HG02970 (cell line): ENCODE measurements at regions not wholly inside any gene's neighbourhood (a gene's known extent, or its start where the extent isn't known, plus 50 kb on each side); places are given as distances from the start of the nearest gene placed in this dataset.
"Not testable (repeated sequence)": the region's sequence is repeated elsewhere in the genome, so short reads cannot be mapped to it uniquely, and the experiment has no call there.

Experiments used
- ATAC-seq: cut with Tn5 transposase; IDR thresholded peaks from one replicate; pipeline ENCODE4 v1.9.1; 2021; ENCODE audit warnings: mild to moderate bottlenecking, moderate library complexity, moderate number of reproducible peaks; ENCODE audit not compliant: unreplicated experiment, low FRiP score

DNA sequence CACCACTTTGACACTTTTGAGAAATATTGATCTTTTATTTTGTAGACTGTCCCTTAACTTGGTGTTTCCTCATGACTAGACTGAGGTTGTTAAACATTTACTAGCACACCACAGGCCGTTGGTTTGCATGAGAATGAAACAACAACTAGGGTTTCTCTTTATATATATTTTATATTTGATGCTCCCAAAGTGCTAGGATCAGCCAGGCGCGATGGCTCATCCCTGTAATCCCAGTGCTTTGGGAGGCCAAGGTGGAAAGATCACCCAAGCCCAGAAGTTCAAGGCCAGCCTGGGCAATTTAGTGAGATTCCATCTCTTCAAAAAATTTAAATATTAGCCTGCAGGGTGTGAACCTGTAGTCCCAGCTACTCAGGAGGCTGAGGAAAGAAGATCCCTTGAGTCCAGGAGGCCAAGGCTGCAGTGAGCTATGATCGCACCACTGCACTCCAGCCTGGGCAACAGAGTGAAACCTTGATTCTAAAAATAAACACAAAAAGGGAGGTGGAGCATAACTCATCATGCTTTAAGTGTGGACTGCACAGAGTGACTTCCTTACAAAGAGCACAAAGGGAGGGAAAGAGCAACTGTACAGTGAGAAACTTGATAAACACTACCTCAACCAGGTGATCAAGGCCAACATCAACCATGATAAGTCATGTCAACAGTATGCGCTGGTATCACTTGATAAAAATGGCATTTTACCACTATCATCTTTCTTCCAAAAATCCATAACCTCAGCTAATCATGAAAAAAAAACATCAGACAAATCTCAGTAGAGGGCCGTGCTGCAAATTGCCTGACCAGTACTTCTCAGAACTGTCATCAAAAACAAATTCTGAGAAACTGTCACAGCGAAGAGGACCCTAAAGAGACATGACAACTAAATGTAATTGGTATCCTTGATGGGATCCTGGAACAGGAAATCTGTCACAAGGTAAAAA lies 72.8 kb upstream of the ATF7IP2 start:
- peak; percentile 60 for ATAC-seq

DNA sequence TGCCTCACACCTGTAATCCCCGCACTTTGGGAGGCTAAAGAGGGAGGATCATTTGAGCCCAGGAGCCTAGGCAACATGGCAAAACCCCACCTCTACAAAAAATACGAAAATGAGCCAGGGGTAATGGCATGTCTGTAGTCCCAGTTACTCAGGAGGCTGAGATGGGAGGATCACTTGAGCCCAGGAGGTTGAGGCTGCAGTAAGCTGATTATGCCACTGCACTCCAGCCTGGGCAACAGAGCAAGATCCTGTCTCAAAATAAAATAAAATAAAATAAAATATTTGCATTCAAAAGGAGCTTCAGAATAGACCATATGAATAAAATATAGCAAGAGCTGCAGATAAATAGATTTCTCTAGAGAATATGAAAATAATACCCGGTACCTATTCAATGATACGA lies 71.5 kb upstream of the ATF7IP2 start:
- no peak for ATAC-seq

DNA sequence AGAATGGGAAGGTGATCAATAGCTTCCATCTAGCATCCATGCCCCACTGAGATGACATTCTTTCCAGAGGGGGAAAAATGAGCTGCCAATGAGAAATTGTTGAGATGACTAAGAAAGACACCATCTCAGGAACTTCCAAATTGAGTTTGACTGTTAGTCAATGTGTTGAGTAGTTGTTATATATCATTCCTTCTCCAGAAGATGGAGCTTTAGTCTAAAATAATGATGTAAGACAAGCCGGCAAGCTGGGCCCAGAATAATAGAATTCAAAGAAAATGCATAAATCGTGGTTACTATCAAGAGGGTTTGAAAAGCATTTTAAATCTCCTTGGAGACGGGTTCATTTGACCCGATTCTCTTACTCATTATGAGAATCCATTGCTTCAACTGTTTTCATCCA lies 71.0 kb upstream of the ATF7IP2 start:
- no peak for ATAC-seq

DNA sequence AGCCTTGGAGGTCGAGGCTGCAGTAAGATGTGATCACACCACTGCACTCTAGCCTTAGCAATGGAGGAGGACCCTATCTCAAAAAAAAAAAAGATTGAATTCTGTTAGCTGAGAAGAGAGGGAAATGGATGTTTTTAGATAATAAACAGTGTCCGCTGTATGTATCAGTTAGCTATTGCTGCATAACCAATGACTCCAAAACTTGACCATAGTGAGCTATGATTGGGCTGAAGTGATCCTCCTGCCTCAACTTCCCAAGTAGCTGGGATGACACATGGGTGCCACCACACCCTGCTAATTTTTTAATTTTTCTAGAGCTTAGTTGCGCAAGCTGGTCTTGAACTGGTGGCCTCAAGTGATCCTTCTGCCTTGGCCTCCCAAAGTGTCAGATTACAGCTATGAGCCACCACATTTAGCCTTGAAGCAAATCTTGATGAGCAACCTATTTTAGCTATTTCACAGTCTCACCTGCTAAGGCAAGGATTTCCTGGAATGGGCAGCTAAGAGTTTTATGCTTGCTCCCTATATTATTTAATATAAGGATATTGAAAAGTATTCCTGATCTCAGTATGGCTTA lies 68.3 kb upstream of the ATF7IP2 start:
- no peak for ATAC-seq

DNA sequence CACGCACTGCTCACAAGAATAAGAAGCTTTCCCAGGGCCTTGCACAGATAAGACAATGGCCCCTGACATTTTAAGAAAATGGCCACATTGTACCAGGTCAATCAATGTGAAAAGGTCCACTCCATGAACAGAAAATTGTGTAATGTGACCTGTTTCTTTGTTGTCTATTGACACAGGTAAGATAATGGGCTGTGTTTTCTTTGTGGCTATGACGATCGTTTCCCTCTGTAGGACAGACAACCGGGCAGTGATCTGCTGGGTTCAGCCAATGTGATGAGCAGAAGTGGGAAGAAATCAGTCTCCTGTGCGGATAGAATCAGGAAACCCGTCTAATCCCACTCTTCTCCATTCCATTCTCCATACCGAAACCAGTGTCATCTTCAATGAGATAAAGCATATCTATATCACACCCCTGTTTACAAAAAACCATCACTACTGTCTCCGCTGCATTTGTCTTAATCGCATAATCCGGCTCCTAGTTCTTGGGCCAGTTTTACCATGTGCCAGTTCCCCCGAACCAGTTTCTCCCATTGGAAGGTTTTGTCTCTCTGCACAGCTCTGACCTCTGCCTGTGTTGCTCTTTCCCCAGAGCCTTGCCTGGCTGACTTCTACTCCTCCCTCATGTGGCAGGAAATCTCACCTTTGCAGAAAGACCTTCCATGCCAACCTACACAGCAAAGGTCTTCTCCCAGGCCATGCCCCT lies 66.9 kb upstream of the ATF7IP2 start:
- no peak for ATAC-seq

DNA sequence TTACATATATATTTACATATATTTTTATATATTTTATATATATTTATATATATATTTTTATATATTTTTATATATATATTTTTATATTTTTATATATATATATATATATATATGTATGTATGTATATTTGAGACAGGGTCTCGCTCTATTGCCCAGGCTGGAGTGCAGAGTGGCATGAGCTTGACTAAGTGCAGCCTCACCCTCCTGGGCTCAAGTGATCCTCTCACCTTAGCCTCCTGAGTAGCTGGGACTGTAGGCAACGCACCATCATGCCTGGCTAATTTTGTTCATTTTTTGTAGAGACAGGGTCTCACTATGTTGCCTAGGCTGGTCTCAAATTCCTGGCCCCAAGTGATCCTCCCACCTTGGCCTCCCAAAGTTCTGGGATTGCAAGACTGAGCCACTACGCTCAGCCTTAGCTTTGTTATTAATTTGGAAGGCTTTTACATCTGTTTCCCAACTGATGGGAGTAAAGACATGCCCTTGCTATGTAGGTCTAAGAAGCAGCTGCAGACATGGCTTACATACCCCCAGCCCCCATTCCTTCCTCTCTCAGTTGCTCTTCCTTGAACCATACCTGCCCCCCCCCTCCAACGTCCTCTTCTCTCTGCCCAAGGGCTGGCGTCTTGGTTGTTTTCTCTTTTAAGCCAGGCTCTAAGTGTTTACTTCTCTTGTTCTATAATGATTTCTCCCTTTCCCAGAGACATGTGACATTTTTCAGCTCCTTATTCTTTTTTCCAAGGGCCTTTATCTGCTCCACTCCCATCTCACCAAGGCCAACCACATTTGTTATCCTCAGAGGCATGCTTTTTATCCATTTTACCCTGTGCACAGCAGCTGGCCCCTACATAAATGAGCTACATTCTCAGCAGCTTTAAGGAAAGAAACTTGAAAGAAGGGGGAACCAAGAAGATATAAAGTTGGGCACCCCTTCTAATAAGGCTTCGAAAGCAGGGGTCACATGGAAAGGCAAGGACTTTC lies 64.2 kb upstream of the ATF7IP2 start:
- ATAC-seq: no peak

DNA sequence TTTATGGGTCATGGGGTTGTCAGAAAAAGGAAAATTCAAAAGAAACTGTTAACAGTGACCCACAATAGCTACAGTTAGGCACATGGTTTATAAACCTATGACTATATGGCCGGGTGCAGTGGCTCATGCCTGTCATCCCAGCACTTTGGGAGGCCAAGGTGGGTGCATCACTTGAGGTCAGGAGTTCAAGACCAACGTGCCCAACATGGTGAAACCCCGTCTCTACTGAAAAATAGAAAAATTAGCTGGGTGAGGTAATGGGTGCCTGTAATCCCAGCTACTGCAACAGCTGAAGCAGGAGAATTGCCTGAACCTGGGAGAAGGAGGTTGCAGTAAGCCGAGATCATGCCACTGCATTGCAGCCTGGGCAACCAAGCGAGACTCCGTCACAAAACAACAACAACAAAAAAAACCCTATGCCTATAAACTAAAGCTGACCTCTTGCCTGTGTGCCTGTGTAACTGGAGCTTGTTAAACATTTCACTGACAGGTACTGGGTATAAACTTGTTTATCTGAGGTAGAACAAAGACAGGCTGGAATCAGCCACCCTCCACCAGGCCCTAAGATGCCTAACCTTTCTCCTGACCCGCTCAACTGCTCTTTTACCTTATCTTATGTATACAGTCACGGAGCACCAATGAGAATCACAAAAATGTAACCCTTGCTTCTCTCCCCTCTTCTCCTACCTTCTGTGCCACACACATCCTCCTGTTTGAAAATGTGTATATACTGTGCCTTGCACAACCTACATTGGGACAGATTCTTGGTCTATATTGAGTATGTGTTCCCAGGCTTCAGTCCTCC lies 62.9 kb upstream of the ATF7IP2 start:
- no peak for ATAC-seq

DNA sequence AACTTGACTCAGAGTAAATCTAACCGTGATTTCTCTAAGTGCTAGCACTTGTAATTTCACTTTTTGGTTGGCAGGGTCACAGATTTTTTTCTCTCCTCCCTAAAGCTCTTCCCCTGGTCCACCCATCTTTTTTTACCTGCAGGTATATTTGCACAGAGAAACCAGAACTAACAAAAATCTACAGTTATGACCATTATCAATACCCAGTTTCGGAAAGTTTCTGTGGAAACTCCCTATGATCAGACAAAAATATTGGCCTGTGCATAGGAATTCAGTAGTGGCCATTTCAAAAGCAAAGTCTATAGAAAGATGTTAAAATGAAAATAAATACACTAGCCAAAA lies 62.4 kb upstream of the ATF7IP2 start:
- ATAC-seq: no peak

DNA sequence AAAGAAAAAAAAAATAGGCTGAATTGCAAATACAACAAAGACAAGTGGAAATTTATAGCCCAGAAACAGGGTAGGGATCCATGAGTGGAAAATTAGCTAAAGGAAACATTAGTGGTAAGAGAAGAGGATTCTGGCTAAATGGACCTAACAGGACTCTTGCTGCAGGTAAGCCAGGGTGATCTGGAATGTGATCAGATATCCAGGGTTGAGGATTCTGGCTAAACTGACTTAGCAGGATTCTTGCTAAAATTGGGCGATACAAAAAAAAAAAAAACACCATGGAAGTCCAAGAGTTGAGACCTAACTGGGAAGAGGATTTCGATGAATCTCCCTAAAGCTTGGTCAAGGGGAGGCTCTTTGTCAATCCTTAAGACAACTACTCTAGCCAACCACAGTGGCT lies 61.7 kb upstream of the ATF7IP2 start:
- no peak for ATAC-seq

DNA sequence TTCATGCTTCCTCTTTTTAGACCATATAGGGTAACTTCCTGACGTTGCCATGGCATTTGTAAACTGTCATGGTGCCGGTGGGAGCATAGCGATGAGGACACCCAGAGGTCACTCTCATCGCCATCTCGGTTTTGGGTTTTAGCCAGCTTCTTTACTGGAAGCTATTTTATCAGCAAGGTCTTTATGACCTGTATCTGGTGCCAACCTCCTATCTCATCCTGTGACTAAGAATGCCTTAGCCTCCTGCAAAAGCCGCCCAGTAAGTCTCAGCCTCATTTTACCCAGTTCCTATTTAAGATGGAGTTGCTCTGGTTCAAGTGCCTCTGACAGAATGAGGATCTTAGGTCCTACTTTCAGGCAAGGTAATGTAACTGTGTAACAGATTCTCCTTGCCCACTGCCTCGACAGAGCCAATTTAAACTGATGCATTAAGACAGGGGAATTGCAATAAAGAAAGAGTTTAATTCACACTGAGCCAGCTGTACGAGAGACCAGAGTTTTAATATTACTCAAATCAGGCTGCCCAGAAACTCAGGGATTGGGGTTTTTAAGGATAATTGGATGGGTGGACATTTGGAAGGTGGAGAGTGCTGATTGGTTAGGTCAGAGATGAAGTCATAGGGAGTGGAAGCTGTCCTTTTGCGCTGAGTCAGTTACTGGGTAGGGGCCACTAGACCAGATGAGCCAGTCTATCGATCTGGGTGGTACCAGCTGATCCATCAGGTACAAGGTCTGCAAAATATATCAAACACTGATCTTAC lies 59.9 kb upstream of the ATF7IP2 start:
- ATAC-seq: no peak

DNA sequence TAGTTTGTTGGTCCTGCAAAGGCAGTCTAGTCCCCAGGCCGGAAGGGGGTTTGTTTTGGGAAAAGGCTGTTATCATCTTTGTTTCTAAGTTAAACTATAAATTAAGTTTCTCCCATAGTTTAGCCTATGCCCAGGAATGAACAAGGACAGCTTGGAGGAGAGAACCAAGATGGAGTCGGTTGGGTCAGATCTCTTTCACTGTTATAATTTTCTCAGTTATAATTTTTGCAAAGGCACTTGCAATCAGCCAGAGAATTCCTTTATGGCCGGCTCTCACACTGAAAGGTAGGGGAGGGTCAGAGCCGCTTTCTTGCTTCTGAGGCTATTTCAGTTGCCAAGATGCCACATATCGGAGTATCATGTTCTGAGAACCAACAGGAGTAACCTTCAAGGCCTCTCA lies 59.2 kb upstream of the ATF7IP2 start:
- ATAC-seq: no peak

DNA sequence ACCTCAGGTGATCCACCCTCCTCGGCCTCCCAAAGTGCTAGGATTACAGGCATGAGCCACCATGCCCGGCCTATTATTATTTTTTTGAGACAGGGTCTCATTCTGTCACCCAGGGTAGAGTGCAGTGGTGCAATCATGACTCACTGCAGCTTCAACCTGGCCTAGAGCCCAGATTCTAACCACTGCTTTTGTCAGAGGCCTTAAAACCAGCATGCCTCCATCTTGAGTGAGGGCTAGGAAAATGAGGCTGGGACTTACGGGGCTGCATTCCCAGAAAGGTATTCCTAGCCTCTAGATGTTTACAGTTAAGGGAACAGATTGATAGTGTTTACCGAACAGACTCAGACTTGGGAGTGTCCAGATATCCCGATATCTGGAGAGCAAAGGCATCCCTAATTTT lies 57.6 kb upstream of the ATF7IP2 start:
- not testable (repeated sequence) for ATAC-seq

DNA sequence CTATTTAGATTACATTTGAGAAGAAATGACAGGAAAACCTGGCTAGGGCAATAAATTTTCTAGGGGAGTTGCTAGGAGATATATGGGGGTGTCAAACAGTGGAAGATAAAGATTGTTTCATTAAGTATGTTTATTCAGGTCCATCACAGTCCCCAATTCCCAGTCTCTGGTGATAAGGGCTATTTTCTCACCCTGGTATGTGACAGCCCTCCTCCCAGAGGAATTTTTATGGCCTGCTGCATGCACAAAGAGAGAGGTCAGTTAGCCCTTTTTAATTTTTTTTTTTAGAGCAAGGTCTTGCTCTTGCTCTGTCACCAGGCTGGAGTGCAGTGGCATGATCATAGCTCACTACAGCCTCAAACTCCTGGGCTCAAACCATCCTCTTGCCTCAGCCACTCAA lies 53.6 kb upstream of the ATF7IP2 start:
- ATAC-seq: no peak

DNA sequence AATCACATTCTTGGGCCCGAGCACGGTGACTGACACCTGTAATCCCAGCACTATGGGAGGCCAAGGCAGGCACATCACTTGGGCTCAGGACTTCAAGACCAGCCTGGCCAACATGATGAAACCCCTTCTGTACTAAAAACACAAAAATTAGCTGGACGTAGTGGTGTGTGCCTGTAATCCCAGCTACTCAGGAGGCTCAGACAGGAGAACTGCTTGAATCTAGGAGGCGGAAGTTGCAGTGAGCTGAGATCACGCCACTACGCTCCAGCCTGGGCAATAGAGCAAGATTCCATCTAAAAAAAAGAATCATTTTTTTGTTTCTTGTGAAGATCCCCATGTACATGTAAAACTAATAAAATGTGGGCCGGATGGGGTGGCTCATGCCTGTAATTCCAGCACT lies 53.1 kb upstream of the ATF7IP2 start:
- no peak for ATAC-seq

DNA sequence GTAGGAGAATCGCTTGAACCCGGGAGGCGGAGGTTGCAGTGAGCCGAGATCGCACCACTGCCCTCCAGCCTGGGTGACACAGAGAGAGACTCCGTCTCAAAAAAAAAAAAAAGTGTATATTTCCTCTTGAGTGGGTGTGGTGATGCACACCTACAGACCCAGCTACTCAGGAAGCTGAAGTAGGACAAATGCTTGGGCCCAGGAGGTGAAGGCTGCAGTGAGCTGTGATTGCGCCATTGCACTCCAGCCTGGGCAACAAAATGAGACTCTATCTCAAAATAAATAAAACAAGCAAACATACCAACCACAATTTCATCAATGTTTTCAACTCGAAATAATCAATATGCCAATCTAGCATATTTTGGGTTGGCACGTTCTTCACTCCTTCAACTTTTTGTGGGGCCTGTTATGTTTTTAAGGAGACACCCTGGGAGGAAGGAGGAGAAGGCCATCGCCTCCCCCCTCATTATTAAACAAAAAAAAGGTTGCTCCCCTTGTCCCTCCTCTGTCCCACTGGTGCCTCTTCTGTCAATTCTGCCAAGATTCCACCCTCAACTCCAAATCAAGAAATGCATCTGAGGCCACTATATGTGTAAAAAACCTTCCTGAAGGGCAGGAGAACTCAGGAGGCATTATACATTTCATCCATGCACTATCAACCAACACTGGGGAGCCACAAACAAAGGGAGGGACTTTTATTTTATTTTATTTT lies 52.4 kb upstream of the ATF7IP2 start:
- ATAC-seq: no peak

DNA sequence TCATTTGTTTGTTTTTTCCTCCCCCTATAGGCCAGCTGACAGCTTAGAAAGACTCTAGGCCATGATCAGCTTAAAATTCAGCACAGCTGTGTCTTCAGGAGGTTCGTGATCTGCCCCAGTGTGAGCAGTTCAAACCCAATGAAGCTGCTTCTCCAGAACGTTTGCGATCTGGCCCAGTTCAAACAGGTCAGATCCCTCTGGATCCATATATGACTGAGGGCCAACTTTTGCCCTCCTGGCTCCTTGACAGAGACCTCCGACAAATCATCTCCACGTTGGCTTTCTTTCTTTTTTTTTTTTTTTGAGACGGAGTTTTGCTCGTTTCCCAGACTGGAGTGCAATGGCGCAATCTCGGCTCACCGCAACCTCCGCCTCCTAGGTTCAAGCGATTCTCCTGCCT lies 50.2 kb upstream of the ATF7IP2 start:
- no peak for ATAC-seq
